WTC11 (cell line): ENCODE measurements at regions not wholly inside any gene's neighbourhood (a gene's known extent, or its start where the extent isn't known, plus 50 kb on each side); places are given as distances from the start of the nearest gene placed in this dataset.

ENCODE experiments used
- ATAC-seq: fragments of 200-7000 bp; cut with Tn5 transposase; 2 replicates; pipeline ENCODE4 v1.10.0; 2021; ENCODE audit warnings: mild to moderate bottlenecking, moderate library complexity
- CTCF ChIA-PET: fragments of 300-600 bp; sonication (Branson Sonifier 250); formaldehyde crosslinking; loops from one replicate; lab custom pipeline; 2021; ENCODE audit warnings: antibody characterized with exemption; lab: Charles Lee
- POLR2A ChIA-PET: fragments of 350-600 bp; sonication (Branson Sonifier 250); formaldehyde crosslinking; loops from one replicate; lab custom pipeline; 2021; ENCODE audit warnings: antibody characterized with exemption; lab: Charles Lee
- DNase-seq: peaks from one replicate; pipeline ENCODE4 v3.0.0; 2021; ENCODE audit warnings: low spot score
- H3K27ac Mint-ChIP-seq: 2 replicates; pipeline ENCODE4 v1.8.0; 2021; ENCODE audit warnings: mixed read lengths
- H3K27me3 Mint-ChIP-seq: 2 replicates; pipeline ENCODE4 v1.8.0; 2021; ENCODE audit warnings: low read depth, mild to moderate bottlenecking, moderate library complexity, mixed read lengths
- H3K36me3 Mint-ChIP-seq: 2 replicates; pipeline ENCODE4 v1.8.0; 2021; ENCODE audit warnings: mixed read lengths
- H3K4me1 Mint-ChIP-seq: 2 replicates; pipeline ENCODE4 v1.8.0; 2022; ENCODE audit warnings: mixed read lengths
- H3K4me3 Mint-ChIP-seq: 2 replicates; pipeline ENCODE4 v1.8.0; 2021; ENCODE audit warnings: mild to moderate bottlenecking, moderate library complexity, mixed read lengths
- H3K9me3 Mint-ChIP-seq: 2 replicates; pipeline ENCODE4 v1.8.0; 2021; ENCODE audit warnings: mixed read lengths
- AR ChIP-seq: fragments of 250-450 bp; sonication (Bioruptor Pico); IDR thresholded peaks from 2 replicates; pipeline ENCODE4 v1.9.0; 2021; ENCODE audit warnings: mild to moderate bottlenecking
- ATF2 ChIP-seq: sonication (generic); formaldehyde crosslinking; IDR thresholded peaks from 2 replicates; pipeline ENCODE4 v1.8.1; 2022; ENCODE audit warnings: low read depth, missing genetic modification reagents, borderline replicate concordance
- CBFB ChIP-seq: sonication (generic); formaldehyde crosslinking; IDR thresholded peaks from 2 replicates; pipeline ENCODE4 v1.8.1; 2022; ENCODE audit warnings: mild to moderate bottlenecking, low read depth, missing genetic modification reagents
- CREB1 ChIP-seq: sonication (generic); formaldehyde crosslinking; IDR thresholded peaks from 2 replicates; pipeline ENCODE4 v1.8.0; 2023; ENCODE audit warnings: mild to moderate bottlenecking, missing genetic modification reagents
- CTCF ChIP-seq: fragments of 200-600 bp; IDR thresholded peaks from 2 replicates; pipeline ENCODE4 v1.8.0; 2022; ENCODE audit warnings: antibody characterized with exemption
- E2F1 ChIP-seq: sonication (generic); formaldehyde crosslinking; IDR thresholded peaks from 2 replicates; pipeline ENCODE4 v1.8.0; 2022; ENCODE audit warnings: mild to moderate bottlenecking, missing genetic modification reagents
- EMX1 ChIP-seq: fragments of 250-450 bp; sonication (Bioruptor Pico); IDR thresholded peaks from 2 replicates; pipeline ENCODE4 v1.8.0; 2021; ENCODE audit warnings: mild to moderate bottlenecking
- ERG ChIP-seq: fragments of 250-450 bp; sonication (Bioruptor Pico); IDR thresholded peaks from 2 replicates; pipeline ENCODE4 v1.8.0; 2021; ENCODE audit warnings: mild to moderate bottlenecking
- ETV6 ChIP-seq: sonication (generic); formaldehyde crosslinking; IDR thresholded peaks from 2 replicates; pipeline ENCODE4 v1.8.1; 2022; ENCODE audit warnings: mild to moderate bottlenecking, missing genetic modification reagents
- GABPB1 ChIP-seq: sonication (generic); formaldehyde crosslinking; IDR thresholded peaks from 2 replicates; pipeline ENCODE4 v1.8.1; 2023; ENCODE audit warnings: mild to moderate bottlenecking, missing genetic modification reagents
- JUN ChIP-seq: sonication (generic); formaldehyde crosslinking; IDR thresholded peaks from 2 replicates; pipeline ENCODE4 v1.8.0; 2023; ENCODE audit warnings: mild to moderate bottlenecking, missing genetic modification reagents
- KAT7 ChIP-seq: sonication (generic); formaldehyde crosslinking; IDR thresholded peaks from 2 replicates; pipeline ENCODE4 v1.8.1; 2023; ENCODE audit warnings: missing genetic modification reagents, mild to moderate bottlenecking, borderline replicate concordance
- MYBL2 ChIP-seq: sonication (generic); formaldehyde crosslinking; IDR thresholded peaks from 2 replicates; pipeline ENCODE4 v1.8.1; 2023; ENCODE audit warnings: mild to moderate bottlenecking, moderate library complexity, missing genetic modification reagents
- ZBTB21 ChIP-seq: sonication (generic); formaldehyde crosslinking; IDR thresholded peaks from 2 replicates; pipeline ENCODE4 v1.8.1; 2023; ENCODE audit warnings: mild to moderate bottlenecking, missing genetic modification reagents, borderline replicate concordance
- ZNF121 ChIP-seq: sonication (generic); formaldehyde crosslinking; IDR thresholded peaks from 2 replicates; pipeline ENCODE4 v1.8.0; 2023; ENCODE audit warnings: missing genetic modification reagents
- ZNF219 ChIP-seq: sonication (generic); formaldehyde crosslinking; IDR thresholded peaks from 2 replicates; pipeline ENCODE4 v1.8.0; 2023; ENCODE audit warnings: missing genetic modification reagents, mild to moderate bottlenecking, borderline replicate concordance
- ZNF263 ChIP-seq: sonication (generic); formaldehyde crosslinking; IDR thresholded peaks from 2 replicates; pipeline ENCODE4 v1.8.1; 2022; ENCODE audit warnings: low read depth, mild to moderate bottlenecking, moderate library complexity, missing genetic modification reagents
- ZNF317 ChIP-seq: sonication (generic); formaldehyde crosslinking; IDR thresholded peaks from 2 replicates; pipeline ENCODE4 v1.8.1; 2023; ENCODE audit warnings: low read depth, mild to moderate bottlenecking, moderate library complexity, missing genetic modification reagents, borderline replicate concordance
- ZNF425 ChIP-seq: fragments of 250-450 bp; sonication (Bioruptor Pico); conservative IDR thresholded peaks from 2 replicates; pipeline ENCODE4 v1.9.0; 2021; ENCODE audit warnings: mild to moderate bottlenecking
- ZNF671 ChIP-seq: fragments of 250-450 bp; sonication (Bioruptor Pico); IDR thresholded peaks from 2 replicates; pipeline ENCODE4 v1.8.0; 2021; ENCODE audit warnings: mild to moderate bottlenecking

- TF ChIP-seq KAT7 (CRISPR knock-in tag) (no peak), ZNF121 (CRISPR knock-in tag) (no peak), CREB1 (CRISPR knock-in tag) (no peak), ERG (CRISPR knock-in tag) (no peak), CBFB (CRISPR knock-in tag) (no peak)
- TF ChIP-seq, all 79 proteins: peak for 0
These were observed 202.6 kb downstream of the AASDHPPT start (continued) for GRCh38 chr11:106280036-106280435.

- POLR2A ChIA-PET = no interaction called here
- ATAC-seq = no peak
- no peak overlapping the region for H3K27ac Mint-ChIP-seq
These were observed 204.2 kb downstream of the AASDHPPT start for GRCh38 chr11:106281455-106282173.

More at GRCh38 chr11:106281455-106282173, 204.2 kb downstream of the AASDHPPT start:
- no peak for TF ChIP-seq ZNF425
- TF ChIP-seq AR (CRISPR knock-in tag) = no peak
- TF ChIP-seq E2F1 = no peak
- TF ChIP-seq GABPB1 (CRISPR knock-in tag) = no peak
- TF ChIP-seq ETV6 = no peak
- no peak for TF ChIP-seq CBFB (CRISPR knock-in tag)
- TF ChIP-seq ERG (CRISPR knock-in tag) = no peak
- no peak for TF ChIP-seq ZNF263
- TF ChIP-seq MYBL2 = no peak
- TF ChIP-seq EMX1 (CRISPR knock-in tag) = no peak
- no peak for TF ChIP-seq KAT7 (CRISPR knock-in tag)
- no peak for TF ChIP-seq ATF2 (CRISPR knock-in tag)
- TF ChIP-seq ZNF671 = no peak
- no peak for TF ChIP-seq ZNF219 (CRISPR knock-in tag)
- TF ChIP-seq ZBTB21 = no peak
- TF ChIP-seq CTCF = no peak
- no peak for TF ChIP-seq JUN (CRISPR knock-in tag)
- TF ChIP-seq ZNF317 (CRISPR knock-in tag) = no peak
- Mint-ChIP-seq H3K4me1 (peaks cover 14% of the 10 kb centered on the region), H3K27me3 (no peaks in the 10 kb centered on the region), H3K36me3 (no peaks in the 10 kb centered on the region), H3K4me3 (no peak overlapping the region), H3K9me3 (peaks cover 5% of the 10 kb centered on the region)
- DNase-seq = no peak
- CTCF ChIA-PET = interaction anchor here (0.6 kb wide), 1 partner anchor 1308 kb away, joined by 3 read pairs; no protein-coding TSS in a partner anchor
